ENCODE measurements at regions not wholly inside any gene's neighbourhood (a gene's known extent, or its start where the extent isn't known, plus 50 kb on each side); places are given as distances from the start of the nearest gene placed in this dataset.
"Not testable (repeated sequence)": the region's sequence is repeated elsewhere in the genome, so short reads cannot be mapped to it uniquely, and the experiment has no call there.

DNA sequence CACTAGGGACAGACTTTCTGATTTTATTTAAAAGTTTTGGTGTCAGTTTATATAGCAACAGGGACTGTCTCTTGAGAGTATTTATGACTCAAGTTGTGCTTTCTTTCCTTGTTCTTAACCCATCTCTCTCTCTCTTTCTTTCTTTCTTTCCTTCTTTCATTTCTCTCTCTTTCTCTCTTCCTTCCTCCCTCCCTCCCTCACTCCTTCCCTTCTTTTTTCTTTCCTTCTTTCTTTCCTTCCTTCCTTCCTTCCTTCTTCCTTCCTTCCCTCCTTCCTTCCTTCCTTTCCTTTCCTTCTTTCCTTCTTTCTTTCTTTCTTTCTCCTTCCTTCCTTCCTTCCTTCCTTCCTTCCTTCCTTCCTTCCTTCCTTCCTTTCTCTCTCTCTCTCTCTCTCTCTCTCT, 77.8 kb upstream of the PODXL start:
- TF ChIP-seq, protein P1, sequence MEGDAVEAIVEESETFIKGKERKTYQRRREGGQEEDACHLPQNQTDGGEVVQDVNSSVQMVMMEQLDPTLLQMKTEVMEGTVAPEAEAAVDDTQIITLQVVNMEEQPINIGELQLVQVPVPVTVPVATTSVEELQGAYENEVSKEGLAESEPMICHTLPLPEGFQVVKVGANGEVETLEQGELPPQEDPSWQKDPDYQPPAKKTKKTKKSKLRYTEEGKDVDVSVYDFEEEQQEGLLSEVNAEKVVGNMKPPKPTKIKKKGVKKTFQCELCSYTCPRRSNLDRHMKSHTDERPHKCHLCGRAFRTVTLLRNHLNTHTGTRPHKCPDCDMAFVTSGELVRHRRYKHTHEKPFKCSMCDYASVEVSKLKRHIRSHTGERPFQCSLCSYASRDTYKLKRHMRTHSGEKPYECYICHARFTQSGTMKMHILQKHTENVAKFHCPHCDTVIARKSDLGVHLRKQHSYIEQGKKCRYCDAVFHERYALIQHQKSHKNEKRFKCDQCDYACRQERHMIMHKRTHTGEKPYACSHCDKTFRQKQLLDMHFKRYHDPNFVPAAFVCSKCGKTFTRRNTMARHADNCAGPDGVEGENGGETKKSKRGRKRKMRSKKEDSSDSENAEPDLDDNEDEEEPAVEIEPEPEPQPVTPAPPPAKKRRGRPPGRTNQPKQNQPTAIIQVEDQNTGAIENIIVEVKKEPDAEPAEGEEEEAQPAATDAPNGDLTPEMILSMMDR (IDR thresholded peaks at IDR 0.05) = not testable (repeated sequence)
- TF ChIP-seq POLR2AphosphoS5 (IDR thresholded peaks at IDR 0.05; ENCODE audit: insufficient read depth in 1 of 2, low read depth in 1 of 2); POLR2A (IDR thresholded peaks at IDR 0.05): not testable (repeated sequence)

All from vagina (tissue), 2 donors.